Testis (tissue), 2 donors: ENCODE measurements at regions not wholly inside any gene's neighbourhood (a gene's known extent, or its start where the extent isn't known, plus 50 kb on each side); places are given as distances from the start of the nearest gene placed in this dataset.

Experiments used
- DNase-seq: peaks from one replicate; pipeline ENCODE4 v3.0.0-alpha.2; 2019
- H3K27ac ChIP-seq, 2 donors: fragments of 200-600 bp; sonication (generic); one replicate each; pipeline ENCODE4 v1.5.1; 2019
- H3K27me3 ChIP-seq: fragments of 200-600 bp; sonication (generic); one replicate; pipeline ENCODE4 v1.5.1; 2019
- H3K36me3 ChIP-seq: fragments of 200-600 bp; sonication (generic); one replicate; pipeline ENCODE4 v1.5.1; 2017; ENCODE audit warnings: low read depth; ENCODE audit errors: missing control alignments
- H3K4me1 ChIP-seq: fragments of 200-600 bp; sonication (generic); one replicate; pipeline ENCODE4 v1.5.1; 2019
- H3K4me3 ChIP-seq, 2 donors: fragments of 200-600 bp; sonication (generic); one replicate each; pipeline ENCODE4 v1.5.1; 2017 to 2019
- H3K9me3 ChIP-seq: fragments of 200-600 bp; sonication (generic); one replicate; pipeline ENCODE4 v1.5.1; 2017
- CTCF ChIP-seq, 3 experiments: fragments of 450-650 bp in 2 of 3; fragments of 200-600 bp in 1 of 3; sonication (generic) in 1 of 3; IDR thresholded peaks; one replicate each; pipeline ENCODE4 v1.5.1; 2016 to 2019; ENCODE audit warnings: antibody characterized with exemption in 3 of 3, mild to moderate bottlenecking in 2 of 3, moderate library complexity in 1 of 3
- POLR2A ChIP-seq: fragments of 450-650 bp; IDR thresholded peaks from one replicate; pipeline ENCODE4 v1.6.1; 2017; ENCODE audit warnings: antibody characterized with exemption, mild to moderate bottlenecking, moderate library complexity
- WGBS, 2 donors: methylation state at CpG; one replicate each; pipeline ENCODE4 v1.1.5; 2018; 5-methylcytosine and 5-hydroxymethylcytosine counted together
- intact Hi-C: fragments of 100-400 bp; cut with DNase I; formaldehyde crosslinking; loops from one replicate; pipeline ENCODE4 v1.15.1; 2023; ENCODE audit warnings: low total_unique reads

- H3K27ac ChIP-seq: no peak overlapping the region
These were observed 179.7 kb downstream of the MREG start for GRCh38 chr2:215833531-215834162.

GRCh38 chr2:215832791-215833190, 180.6 kb downstream of the MREG start:
- Histone ChIP-seq H3K27me3 (no peaks in the 10 kb centered on the region), H3K36me3 (no peaks in the 10 kb centered on the region), H3K4me3 (no peak overlapping the region), H3K4me1 (peaks cover 13% of the 10 kb centered on the region), H3K9me3 (no peaks in the 10 kb centered on the region), H3K27ac (no peak overlapping the region)
- intact Hi-C loops: no loop called here
- TF ChIP-seq POLR2A: no peak
- no peak for TF ChIP-seq CTCF (IDR thresholded peaks at IDR 0.05)
- 87 to 92% methylated on average over 6 of the region's 6 CpGs for WGBS, 2 donors
- no peak for DNase-seq

More at GRCh38 chr2:215833531-215834162, 179.7 kb downstream of the MREG start:
- TF ChIP-seq POLR2A: no peak
- TF ChIP-seq CTCF (IDR thresholded peaks at IDR 0.05): no peak
- Histone ChIP-seq H3K4me3 (no peak overlapping the region), H3K9me3 (no peaks in the 10 kb centered on the region), H3K36me3 (no peaks in the 10 kb centered on the region), H3K4me1 (peaks cover 11% of the 10 kb centered on the region), H3K27me3 (no peaks in the 10 kb centered on the region)
- no peak for DNase-seq
- intact Hi-C loops: no loop called here
- WGBS, 2 donors: 75 to 77% methylated on average over 5 of the region's 5 CpGs

- Histone ChIP-seq H3K9me3 (no peaks in the 10 kb centered on the region), H3K4me1 (peaks cover 14% of the 10 kb centered on the region), H3K36me3 (no peaks in the 10 kb centered on the region), H3K27me3 (no peaks in the 10 kb centered on the region), H3K27ac (peak overlapping the region; percentile 53 to 66), H3K4me3 (no peak overlapping the region)
- 20 to 36% methylated on average over 5 of the region's 5 CpGs for WGBS, 2 donors
- DNase-seq: peak; percentile 64
- TF ChIP-seq POLR2A (no peak), CTCF (IDR thresholded peaks at IDR 0.05) (no peak)
- intact Hi-C loops: no loop called here
These were observed 181.9 kb downstream of the MREG start for GRCh38 chr2:215831296-215831913.

- DNase-seq: peak; percentile 37
- peaks cover 14% of the 10 kb centered on the region for H3K4me1 ChIP-seq
- no peak overlapping the region for H3K4me3 ChIP-seq
- WGBS, 2 donors: 38 to 43% methylated on average over 4 of the region's 4 CpGs
- H3K36me3 ChIP-seq: no peaks in the 10 kb centered on the region
- intact Hi-C loops: no loop called here
- peak overlapping the region in 1 of 2 donors; percentile 53 for H3K27ac ChIP-seq
- H3K27me3 ChIP-seq: no peaks in the 10 kb centered on the region
- H3K9me3 ChIP-seq: no peaks in the 10 kb centered on the region
- TF ChIP-seq POLR2A (no peak), CTCF (IDR thresholded peaks at IDR 0.05) (no peak)
These were observed 183.0 kb downstream of the MREG start for GRCh38 chr2:215830304-215830703.

GRCh38 chr2:215829261-215829660, 184.1 kb downstream of the MREG start:
- 57 to 92% methylated on average over 8 of the region's 8 CpGs for WGBS, 2 donors
- Histone ChIP-seq H3K9me3 (no peaks in the 10 kb centered on the region), H3K36me3 (no peaks in the 10 kb centered on the region), H3K27ac (no peak overlapping the region), H3K4me3 (no peak overlapping the region), H3K27me3 (no peaks in the 10 kb centered on the region), H3K4me1 (peaks cover 14% of the 10 kb centered on the region)
- DNase-seq: no peak
- no peak for TF ChIP-seq CTCF (IDR thresholded peaks at IDR 0.05)
- TF ChIP-seq POLR2A: no peak
- intact Hi-C loops: no loop called here
